ENCODE measurements at regions not wholly inside any gene's neighbourhood (a gene's known extent, or its start where the extent isn't known, plus 50 kb on each side); places are given as distances from the start of the nearest gene placed in this dataset.

DNA sequence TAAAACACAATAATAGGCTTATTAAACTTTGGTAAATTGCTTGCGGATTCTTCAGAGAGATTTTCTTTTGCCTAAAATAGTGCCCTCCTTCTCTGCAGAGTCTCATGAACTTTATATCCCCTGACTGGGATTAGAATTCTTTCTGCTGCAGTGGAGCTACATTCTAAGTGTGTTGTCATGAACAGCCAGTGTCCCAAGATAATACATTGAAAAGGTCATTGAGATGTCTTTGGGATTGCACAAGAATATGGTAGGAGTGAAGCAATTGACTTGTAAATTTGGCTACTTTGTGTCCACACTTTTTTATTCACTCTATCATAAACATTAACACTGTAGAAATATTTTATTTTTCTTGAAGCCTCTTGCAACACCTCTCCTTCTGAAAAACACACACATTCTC, 604.5 kb downstream of the GABRG2 start:
- no peaks in the 10 kb centered on the region for H3K79me2 ChIP-seq (ENCODE audit: control insufficient read depth, insufficient read depth, low read length)
- ChIA-PET POLR2A (no interaction called here), CTCF (no interaction called here)
- DNase-seq (no peak), ATAC-seq (ENCODE audit: low read depth) (no peak)
- H3K4me1 ChIP-seq (ENCODE audit: control insufficient read depth in 2 of 2, insufficient read depth in 2 of 2, low read length in 2 of 2) = no peaks in the 10 kb centered on the region
- no peak overlapping the region for H3K27ac ChIP-seq (ENCODE audit: low read length in 2 of 2)
- H3K4me3 Mint-ChIP-seq = no peak overlapping the region
- no peak overlapping the region for H3K4me3 ChIP-seq (ENCODE audit: control extremely low read depth in 1 of 5, extremely low read depth in 1 of 5, insufficient read depth in 1 of 5, low read depth in 2 of 5, low read length in 4 of 5)
- no CpG with 5 or more reads among the region's 1 CpG for WGBS (ENCODE audit: insufficient coverage)
- no peaks in the 10 kb centered on the region for H3K9me3 ChIP-seq (ENCODE audit: control extremely low read depth in 1 of 3, control insufficient read depth in 2 of 3, insufficient read depth in 1 of 3, low read length in 2 of 3)
- no peak overlapping the region for H3K9ac ChIP-seq (ENCODE audit: low read length)
- intact Hi-C loops (cut with micrococcal nuclease) = no loop called here
- no peaks in the 10 kb centered on the region for H3K27me3 Mint-ChIP-seq
- H4K20me1 ChIP-seq (ENCODE audit: control insufficient read depth, insufficient read depth, low read length, poor library complexity, severe bottlenecking) = no peaks in the 10 kb centered on the region
- no peak overlapping the region for H3K27ac Mint-ChIP-seq
- no peaks in the 10 kb centered on the region for H3K36me3 ChIP-seq (replicated peaks in 1 of 2; ENCODE audit: control extremely low read depth in 1 of 2, control insufficient read depth in 1 of 2, extremely low read depth in 1 of 2, insufficient read depth in 2 of 2, low read length in 1 of 2)
- peaks cover 3% of the 10 kb centered on the region for H3K9me3 Mint-ChIP-seq (ENCODE audit: insufficient read depth)
- no peaks in the 10 kb centered on the region for H3K27me3 ChIP-seq (replicated peaks in 1 of 4; ENCODE audit: control extremely low read depth in 1 of 4, control insufficient read depth in 3 of 4, insufficient read depth in 4 of 4, low read length in 3 of 4)
- H3K4me2 ChIP-seq (replicated peaks; ENCODE audit: low read depth, low read length, poor library complexity, severe bottlenecking) = no peak overlapping the region
- no peaks in the 10 kb centered on the region for H3K4me1 Mint-ChIP-seq
- H2AFZ ChIP-seq (ENCODE audit: insufficient read depth, low read depth, low read length, poor library complexity, severe bottlenecking) = no peak overlapping the region
- no peak for TF ChIP-seq EZH2 (IDR thresholded peaks at IDR 0.05; ENCODE audit: borderline replicate concordance, insufficient read depth, low read depth, low read length, poor library complexity, severe bottlenecking)
- TF ChIP-seq, protein P1, sequence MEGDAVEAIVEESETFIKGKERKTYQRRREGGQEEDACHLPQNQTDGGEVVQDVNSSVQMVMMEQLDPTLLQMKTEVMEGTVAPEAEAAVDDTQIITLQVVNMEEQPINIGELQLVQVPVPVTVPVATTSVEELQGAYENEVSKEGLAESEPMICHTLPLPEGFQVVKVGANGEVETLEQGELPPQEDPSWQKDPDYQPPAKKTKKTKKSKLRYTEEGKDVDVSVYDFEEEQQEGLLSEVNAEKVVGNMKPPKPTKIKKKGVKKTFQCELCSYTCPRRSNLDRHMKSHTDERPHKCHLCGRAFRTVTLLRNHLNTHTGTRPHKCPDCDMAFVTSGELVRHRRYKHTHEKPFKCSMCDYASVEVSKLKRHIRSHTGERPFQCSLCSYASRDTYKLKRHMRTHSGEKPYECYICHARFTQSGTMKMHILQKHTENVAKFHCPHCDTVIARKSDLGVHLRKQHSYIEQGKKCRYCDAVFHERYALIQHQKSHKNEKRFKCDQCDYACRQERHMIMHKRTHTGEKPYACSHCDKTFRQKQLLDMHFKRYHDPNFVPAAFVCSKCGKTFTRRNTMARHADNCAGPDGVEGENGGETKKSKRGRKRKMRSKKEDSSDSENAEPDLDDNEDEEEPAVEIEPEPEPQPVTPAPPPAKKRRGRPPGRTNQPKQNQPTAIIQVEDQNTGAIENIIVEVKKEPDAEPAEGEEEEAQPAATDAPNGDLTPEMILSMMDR (IDR thresholded peaks at IDR 0.05) = no peak

GRCh38 chr5:162683284-162683683, 615.7 kb downstream of the GABRG2 start:
- Histone ChIP-seq H3K4me2 (replicated peaks; ENCODE audit: low read depth, low read length, poor library complexity, severe bottlenecking) (no peak overlapping the region), H2AFZ (ENCODE audit: insufficient read depth, low read depth, low read length, poor library complexity, severe bottlenecking) (no peak overlapping the region), H3K9me3 (ENCODE audit: control extremely low read depth in 1 of 3, control insufficient read depth in 2 of 3, insufficient read depth in 1 of 3, low read length in 2 of 3) (peaks cover 0 to 5% (median 4%) of the 10 kb centered on the region in 3 donors), H3K4me3 (ENCODE audit: control extremely low read depth in 1 of 5, extremely low read depth in 1 of 5, insufficient read depth in 1 of 5, low read depth in 2 of 5, low read length in 4 of 5) (no peak overlapping the region), H3K36me3 (replicated peaks in 1 of 2; ENCODE audit: control extremely low read depth in 1 of 2, control insufficient read depth in 1 of 2, extremely low read depth in 1 of 2, insufficient read depth in 2 of 2, low read length in 1 of 2) (no peaks in the 10 kb centered on the region), H3K79me2 (ENCODE audit: control insufficient read depth, insufficient read depth, low read length) (no peaks in the 10 kb centered on the region), H4K20me1 (ENCODE audit: control insufficient read depth, insufficient read depth, low read length, poor library complexity, severe bottlenecking) (no peaks in the 10 kb centered on the region), H3K9ac (ENCODE audit: low read length) (no peak overlapping the region), H3K4me1 (ENCODE audit: control insufficient read depth in 2 of 2, insufficient read depth in 2 of 2, low read length in 2 of 2) (no peaks in the 10 kb centered on the region), H3K27me3 (replicated peaks in 1 of 4; ENCODE audit: control extremely low read depth in 1 of 4, control insufficient read depth in 3 of 4, insufficient read depth in 4 of 4, low read length in 3 of 4) (no peaks in the 10 kb centered on the region), H3K27ac (ENCODE audit: low read length in 2 of 2) (no peak overlapping the region)
- DNase-seq (no peak), ATAC-seq (ENCODE audit: low read depth) (no peak)
- POLR2A ChIA-PET = no interaction called here
- TF ChIP-seq, protein P1 (IDR thresholded peaks at IDR 0.05) = no peak
- no peak for TF ChIP-seq EZH2 (IDR thresholded peaks at IDR 0.05; ENCODE audit: borderline replicate concordance, insufficient read depth, low read depth, low read length, poor library complexity, severe bottlenecking)
- Mint-ChIP-seq H3K27ac (no peak overlapping the region), H3K4me1 (no peaks in the 10 kb centered on the region), H3K4me3 (no peak overlapping the region), H3K9me3 (ENCODE audit: insufficient read depth) (peaks cover 3% of the 10 kb centered on the region), H3K27me3 (no peaks in the 10 kb centered on the region)
- intact Hi-C loops (cut with micrococcal nuclease) = no loop called here
- WGBS (ENCODE audit: insufficient coverage) = no CpG with 5 or more reads among the region's 2 CpGs
- CTCF ChIA-PET = no interaction called here

Data from B cell (primary cell).